Renal cortical epithelial cell (primary cell): ENCODE measurements at regions not wholly inside any gene's neighbourhood (a gene's known extent, or its start where the extent isn't known, plus 50 kb on each side); places are given as distances from the start of the nearest gene placed in this dataset.

Experiments
- DNase-seq: peaks from one replicate; pipeline ENCODE4 v3.0.0-alpha.2; 2011; ENCODE audit warnings: low read depth

GRCh38 chr12:24723759-24724158 lies 225.1 kb downstream of the BCAT1 start:
- no peak for DNase-seq

- no peak for DNase-seq
Observed at GRCh38 chr12:24721191-24721590, 227.7 kb downstream of the BCAT1 start.

GRCh38 chr12:24719293-24719721 lies 229.6 kb downstream of the BCAT1 start:
- peak; percentile 81 for DNase-seq

GRCh38 chr12:24718617-24719016 lies 230.3 kb downstream of the BCAT1 start:
- no peak for DNase-seq

- no peak for DNase-seq
Observed at GRCh38 chr12:24714237-24714636, 234.7 kb downstream of the BCAT1 start.

- DNase-seq, result no peak
Observed at GRCh38 chr12:24711056-24712008, 237.6 kb downstream of the BCAT1 start.

GRCh38 chr12:24709216-24709615 lies 239.7 kb downstream of the BCAT1 start:
- DNase-seq, result peak; percentile 72

GRCh38 chr12:24708718-24709117 lies 240.2 kb downstream of the BCAT1 start:
- no peak for DNase-seq

GRCh38 chr12:24708043-24708442 lies 240.9 kb downstream of the BCAT1 start:
- DNase-seq, result no peak

- no peak for DNase-seq
Observed at GRCh38 chr12:24707334-24707733, 241.6 kb downstream of the BCAT1 start.

GRCh38 chr12:24705741-24706358 lies 243.1 kb downstream of the BCAT1 start:
- no peak for DNase-seq

GRCh38 chr12:24705216-24705615 lies 243.7 kb downstream of the BCAT1 start:
- no peak for DNase-seq

- DNase-seq, result no peak
Observed at GRCh38 chr12:24701343-24701742, 247.6 kb downstream of the BCAT1 start.

- DNase-seq, result no peak
Observed at GRCh38 chr12:24698972-24699371, 249.9 kb downstream of the BCAT1 start.

- no peak for DNase-seq
Observed at GRCh38 chr12:24697769-24698168, 251.1 kb downstream of the BCAT1 start.

- DNase-seq, result no peak
Observed at GRCh38 chr12:24697295-24697694, 251.6 kb downstream of the BCAT1 start.

- DNase-seq, result no peak
Observed at GRCh38 chr12:24696800-24697199, 252.1 kb downstream of the BCAT1 start.

GRCh38 chr12:24695657-24696329 lies 253.1 kb downstream of the BCAT1 start:
- no peak for DNase-seq

- DNase-seq, result no peak
Observed at GRCh38 chr12:24695103-24695502, 253.8 kb downstream of the BCAT1 start.

- no peak for DNase-seq
Observed at GRCh38 chr12:24688601-24689000, 260.3 kb downstream of the BCAT1 start.

- DNase-seq, result no peak
Observed at GRCh38 chr12:24681570-24681969, 267.3 kb downstream of the BCAT1 start.

- DNase-seq, result peak; percentile 77
Observed at GRCh38 chr12:24679126-24679525, 269.8 kb downstream of the BCAT1 start.

- DNase-seq, result no peak
Observed at GRCh38 chr12:24678436-24678835, 270.5 kb downstream of the BCAT1 start.
